ENCODE measurements at regions not wholly inside any gene's neighbourhood (a gene's known extent, or its start where the extent isn't known, plus 50 kb on each side); places are given as distances from the start of the nearest gene placed in this dataset.

- Histone ChIP-seq H3K36me3 (ENCODE audit: control insufficient read depth, insufficient read depth, low read length) (no peaks in the 10 kb centered on the region), H3K27me3 (ENCODE audit: control insufficient read depth, insufficient read depth, low read length) (no peaks in the 10 kb centered on the region), H3K27ac (ENCODE audit: low read depth, low read length) (no peak overlapping the region), H3K4me1 (ENCODE audit: control insufficient read depth, insufficient read depth, low read length) (no peaks in the 10 kb centered on the region), H3K9me3 (ENCODE audit: control insufficient read depth, insufficient read depth, low read length) (no peaks in the 10 kb centered on the region), H3K4me3 (ENCODE audit: low read depth, low read length) (no peak overlapping the region)
- DNase-seq (ENCODE audit: low read depth in 4 of 6, low spot score in 6 of 6), result peak in 2 of 6 donors; percentile 10 to 33
- WGBS (ENCODE audit: insufficient coverage), result 60% methylated on average over 2 of the region's 3 CpGs
Observed at GRCh38 chr6:141726248-141726647, 406.5 kb upstream of the GJE1 start.

GRCh38 chr6:141724731-141725130 lies 408.0 kb upstream of the GJE1 start:
- DNase-seq (ENCODE audit: low read depth in 4 of 6, low spot score in 6 of 6), result no peak
- no CpG with 5 or more reads among the region's 1 CpG for WGBS (ENCODE audit: insufficient coverage)

GRCh38 chr6:141719476-141719875 lies 413.2 kb upstream of the GJE1 start:
- Histone ChIP-seq H3K4me1 (ENCODE audit: control insufficient read depth, insufficient read depth, low read length) (no peaks in the 10 kb centered on the region), H3K9me3 (ENCODE audit: control insufficient read depth, insufficient read depth, low read length) (no peaks in the 10 kb centered on the region), H3K36me3 (ENCODE audit: control insufficient read depth, insufficient read depth, low read length) (no peaks in the 10 kb centered on the region), H3K27me3 (ENCODE audit: control insufficient read depth, insufficient read depth, low read length) (no peaks in the 10 kb centered on the region), H3K4me3 (ENCODE audit: low read depth, low read length) (no peak overlapping the region), H3K27ac (ENCODE audit: low read depth, low read length) (no peak overlapping the region)
- DNase-seq (ENCODE audit: low read depth in 4 of 6, low spot score in 6 of 6), result no peak
- 86% methylated on average over 4 of the region's 5 CpGs for WGBS (ENCODE audit: insufficient coverage)

More at GRCh38 chr6:141724731-141725130, 408.0 kb upstream of the GJE1 start:
- Histone ChIP-seq H3K27ac (ENCODE audit: low read depth, low read length) (no peak overlapping the region), H3K36me3 (ENCODE audit: control insufficient read depth, insufficient read depth, low read length) (no peaks in the 10 kb centered on the region), H3K9me3 (ENCODE audit: control insufficient read depth, insufficient read depth, low read length) (no peaks in the 10 kb centered on the region), H3K27me3 (ENCODE audit: control insufficient read depth, insufficient read depth, low read length) (no peaks in the 10 kb centered on the region), H3K4me1 (ENCODE audit: control insufficient read depth, insufficient read depth, low read length) (no peaks in the 10 kb centered on the region), H3K4me3 (ENCODE audit: low read depth, low read length) (no peak overlapping the region)

- Histone ChIP-seq H3K9me3 (ENCODE audit: control insufficient read depth, insufficient read depth, low read length) (no peaks in the 10 kb centered on the region), H3K4me1 (ENCODE audit: control insufficient read depth, insufficient read depth, low read length) (no peaks in the 10 kb centered on the region), H3K27me3 (ENCODE audit: control insufficient read depth, insufficient read depth, low read length) (no peaks in the 10 kb centered on the region), H3K27ac (ENCODE audit: low read depth, low read length) (no peak overlapping the region), H3K36me3 (ENCODE audit: control insufficient read depth, insufficient read depth, low read length) (no peaks in the 10 kb centered on the region), H3K4me3 (ENCODE audit: low read depth, low read length) (no peak overlapping the region)
- no peak for DNase-seq (ENCODE audit: low read depth in 4 of 6, low spot score in 6 of 6)
- WGBS (ENCODE audit: insufficient coverage), result 67% methylated on average over 1 of the region's 3 CpGs
Observed at GRCh38 chr6:141705431-141705830, 427.3 kb upstream of the GJE1 start.

GRCh38 chr6:141704151-141704550 lies 428.6 kb upstream of the GJE1 start:
- Histone ChIP-seq H3K9me3 (ENCODE audit: control insufficient read depth, insufficient read depth, low read length) (no peaks in the 10 kb centered on the region), H3K4me3 (ENCODE audit: low read depth, low read length) (no peak overlapping the region), H3K36me3 (ENCODE audit: control insufficient read depth, insufficient read depth, low read length) (no peaks in the 10 kb centered on the region), H3K4me1 (ENCODE audit: control insufficient read depth, insufficient read depth, low read length) (no peaks in the 10 kb centered on the region), H3K27me3 (ENCODE audit: control insufficient read depth, insufficient read depth, low read length) (no peaks in the 10 kb centered on the region), H3K27ac (ENCODE audit: low read depth, low read length) (no peak overlapping the region)
- WGBS (ENCODE audit: insufficient coverage), result no CpG with 5 or more reads among the region's 1 CpG
- DNase-seq (ENCODE audit: low read depth in 4 of 6, low spot score in 6 of 6), result peak in 1 of 6 donors; percentile 66

GRCh38 chr6:141701732-141702131 lies 431.0 kb upstream of the GJE1 start:
- DNase-seq (ENCODE audit: low read depth in 4 of 6, low spot score in 6 of 6), result peak in 1 of 6 donors; percentile 6
- H3K36me3 ChIP-seq (ENCODE audit: control insufficient read depth, insufficient read depth, low read length), result no peaks in the 10 kb centered on the region
- WGBS (ENCODE audit: insufficient coverage), result 83% methylated on average over 2 of the region's 2 CpGs
- no peak overlapping the region for H3K27ac ChIP-seq (ENCODE audit: low read depth, low read length)
- H3K4me1 ChIP-seq (ENCODE audit: control insufficient read depth, insufficient read depth, low read length), result no peaks in the 10 kb centered on the region
- no peaks in the 10 kb centered on the region for H3K27me3 ChIP-seq (ENCODE audit: control insufficient read depth, insufficient read depth, low read length)
- H3K4me3 ChIP-seq (ENCODE audit: low read depth, low read length), result no peak overlapping the region
- H3K9me3 ChIP-seq (ENCODE audit: control insufficient read depth, insufficient read depth, low read length), result no peaks in the 10 kb centered on the region

- Histone ChIP-seq H3K4me3 (ENCODE audit: low read depth, low read length) (no peak overlapping the region), H3K36me3 (ENCODE audit: control insufficient read depth, insufficient read depth, low read length) (no peaks in the 10 kb centered on the region), H3K27ac (ENCODE audit: low read depth, low read length) (no peak overlapping the region), H3K4me1 (ENCODE audit: control insufficient read depth, insufficient read depth, low read length) (no peaks in the 10 kb centered on the region), H3K9me3 (ENCODE audit: control insufficient read depth, insufficient read depth, low read length) (no peaks in the 10 kb centered on the region), H3K27me3 (ENCODE audit: control insufficient read depth, insufficient read depth, low read length) (no peaks in the 10 kb centered on the region)
- peak in 2 of 6 donors; percentile 11 to 69 for DNase-seq (ENCODE audit: low read depth in 4 of 6, low spot score in 6 of 6)
- WGBS (ENCODE audit: insufficient coverage), result 50% methylated on average over 1 of the region's 2 CpGs
Observed at GRCh38 chr6:141700819-141701218, 431.9 kb upstream of the GJE1 start.

- no peaks in the 10 kb centered on the region for H3K27me3 ChIP-seq (ENCODE audit: control insufficient read depth, insufficient read depth, low read length)
- H3K27ac ChIP-seq (ENCODE audit: low read depth, low read length), result no peak overlapping the region
- no CpG with 5 or more reads among the region's 2 CpGs for WGBS (ENCODE audit: insufficient coverage)
- H3K4me1 ChIP-seq (ENCODE audit: control insufficient read depth, insufficient read depth, low read length), result no peaks in the 10 kb centered on the region
- H3K4me3 ChIP-seq (ENCODE audit: low read depth, low read length), result no peak overlapping the region
- H3K36me3 ChIP-seq (ENCODE audit: control insufficient read depth, insufficient read depth, low read length), result no peaks in the 10 kb centered on the region
- no peaks in the 10 kb centered on the region for H3K9me3 ChIP-seq (ENCODE audit: control insufficient read depth, insufficient read depth, low read length)
- DNase-seq (ENCODE audit: low read depth in 4 of 6, low spot score in 6 of 6), result no peak
Observed at GRCh38 chr6:141688916-141689315, 443.8 kb upstream of the GJE1 start.

- DNase-seq (ENCODE audit: low read depth in 4 of 6, low spot score in 6 of 6), result no peak
- no peak overlapping the region for H3K4me3 ChIP-seq (ENCODE audit: low read depth, low read length)
Observed at GRCh38 chr6:141685416-141685815, 447.3 kb upstream of the GJE1 start.

GRCh38 chr6:141682391-141682790 lies 450.3 kb upstream of the GJE1 start:
- Histone ChIP-seq H3K36me3 (ENCODE audit: control insufficient read depth, insufficient read depth, low read length) (no peaks in the 10 kb centered on the region), H3K4me3 (ENCODE audit: low read depth, low read length) (no peak overlapping the region), H3K9me3 (ENCODE audit: control insufficient read depth, insufficient read depth, low read length) (no peaks in the 10 kb centered on the region), H3K4me1 (ENCODE audit: control insufficient read depth, insufficient read depth, low read length) (no peaks in the 10 kb centered on the region), H3K27me3 (ENCODE audit: control insufficient read depth, insufficient read depth, low read length) (no peaks in the 10 kb centered on the region), H3K27ac (ENCODE audit: low read depth, low read length) (no peak overlapping the region)
- no peak for DNase-seq (ENCODE audit: low read depth in 4 of 6, low spot score in 6 of 6)

More at GRCh38 chr6:141685416-141685815, 447.3 kb upstream of the GJE1 start:
- WGBS (ENCODE audit: insufficient coverage), result 50% methylated on average over 1 of the region's 1 CpG
- Histone ChIP-seq H3K4me1 (ENCODE audit: control insufficient read depth, insufficient read depth, low read length) (no peaks in the 10 kb centered on the region), H3K36me3 (ENCODE audit: control insufficient read depth, insufficient read depth, low read length) (no peaks in the 10 kb centered on the region), H3K9me3 (ENCODE audit: control insufficient read depth, insufficient read depth, low read length) (no peaks in the 10 kb centered on the region), H3K27ac (ENCODE audit: low read depth, low read length) (no peak overlapping the region), H3K27me3 (ENCODE audit: control insufficient read depth, insufficient read depth, low read length) (no peaks in the 10 kb centered on the region)
